HG03469 (cell line): ENCODE measurements at regions not wholly inside any gene's neighbourhood (a gene's known extent, or its start where the extent isn't known, plus 50 kb on each side); places are given as distances from the start of the nearest gene placed in this dataset.

Experiments used
- ATAC-seq: cut with Tn5 transposase; IDR thresholded peaks from one replicate; pipeline ENCODE4 v1.9.1; 2021; ENCODE audit warnings: mild to moderate bottlenecking, moderate library complexity, moderate number of reproducible peaks; ENCODE audit not compliant: unreplicated experiment

DNA sequence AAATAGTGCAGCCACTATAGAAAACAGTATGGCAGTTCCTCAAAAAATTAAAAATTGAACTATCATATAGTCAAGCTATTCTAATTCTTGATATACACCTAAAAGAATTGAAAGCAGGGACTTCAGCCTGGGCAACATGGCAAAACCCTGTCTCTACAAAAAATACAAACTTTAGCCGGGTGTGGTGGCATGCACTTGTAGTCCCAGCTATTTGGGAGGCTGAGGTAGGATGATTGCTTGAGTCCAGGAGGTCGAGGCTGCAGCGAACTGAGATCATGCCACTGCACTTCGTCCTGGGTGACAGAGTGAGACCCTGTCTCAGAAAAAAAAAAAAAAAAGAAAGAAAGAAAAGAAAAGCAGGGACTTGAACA lies 64.0 kb upstream of the FOXN2 start:
- ATAC-seq: no peak

DNA sequence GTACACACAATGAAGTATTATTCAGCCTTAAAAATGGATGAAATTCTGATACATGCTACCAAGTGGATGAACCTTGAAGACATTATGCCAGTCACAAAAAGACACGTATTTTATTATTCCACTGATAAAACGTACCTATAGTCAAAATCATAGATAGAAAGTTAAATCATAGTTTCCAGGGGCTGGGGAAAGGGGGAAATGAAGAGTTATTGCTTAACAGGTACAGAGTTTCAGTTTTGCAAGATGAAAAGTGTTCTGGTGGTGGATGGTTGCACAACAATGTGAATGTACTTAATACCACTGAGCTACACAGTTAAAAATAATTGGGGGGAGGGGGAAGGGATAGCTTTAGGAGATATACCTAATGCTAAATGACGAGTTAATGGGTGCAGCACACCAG lies 63.5 kb upstream of the FOXN2 start:
- no peak for ATAC-seq

GRCh38 chr2:48251437-48252148 lies 62.9 kb upstream of the FOXN2 start:
- ATAC-seq: no peak

GRCh38 chr2:48253301-48253700 lies 61.2 kb upstream of the FOXN2 start:
- ATAC-seq: no peak

DNA sequence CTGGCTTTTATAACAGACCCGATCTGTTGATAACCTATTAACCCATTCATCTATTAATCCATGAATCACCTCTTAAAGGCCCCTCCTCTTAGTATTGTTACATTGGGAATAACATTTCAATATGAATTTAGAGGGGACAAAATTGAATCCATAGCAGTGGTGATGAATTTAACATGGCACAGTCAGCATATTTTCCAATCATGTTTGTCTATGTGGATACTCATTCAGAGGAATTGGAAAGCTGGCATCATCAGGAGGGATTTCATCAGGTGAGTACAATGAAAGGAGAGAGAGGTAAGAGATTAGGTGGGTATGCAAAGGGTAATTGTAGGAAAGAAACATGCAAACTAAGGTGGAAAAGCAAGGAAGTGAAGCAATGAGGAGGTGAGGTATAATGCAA lies 59.6 kb upstream of the FOXN2 start:
- ATAC-seq: no peak

DNA sequence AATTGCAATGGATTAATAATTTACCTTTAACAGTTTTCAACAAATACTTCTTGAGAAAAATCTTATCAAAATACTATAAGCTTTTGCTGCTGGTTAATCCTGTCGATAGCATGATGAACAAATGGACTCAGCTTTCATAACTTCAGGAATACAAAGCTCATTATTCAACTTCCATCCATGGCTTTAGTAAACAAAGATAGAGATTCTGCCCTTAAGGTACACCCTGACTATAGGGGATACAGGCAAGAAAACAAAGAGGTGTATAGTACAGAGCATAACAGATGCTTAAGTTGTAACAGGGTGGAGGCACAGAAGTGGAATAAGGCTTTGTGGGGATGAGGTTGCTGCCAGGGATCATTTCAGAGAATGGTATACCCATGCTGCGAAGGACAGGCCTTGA lies 57.0 kb upstream of the FOXN2 start:
- no peak for ATAC-seq

DNA sequence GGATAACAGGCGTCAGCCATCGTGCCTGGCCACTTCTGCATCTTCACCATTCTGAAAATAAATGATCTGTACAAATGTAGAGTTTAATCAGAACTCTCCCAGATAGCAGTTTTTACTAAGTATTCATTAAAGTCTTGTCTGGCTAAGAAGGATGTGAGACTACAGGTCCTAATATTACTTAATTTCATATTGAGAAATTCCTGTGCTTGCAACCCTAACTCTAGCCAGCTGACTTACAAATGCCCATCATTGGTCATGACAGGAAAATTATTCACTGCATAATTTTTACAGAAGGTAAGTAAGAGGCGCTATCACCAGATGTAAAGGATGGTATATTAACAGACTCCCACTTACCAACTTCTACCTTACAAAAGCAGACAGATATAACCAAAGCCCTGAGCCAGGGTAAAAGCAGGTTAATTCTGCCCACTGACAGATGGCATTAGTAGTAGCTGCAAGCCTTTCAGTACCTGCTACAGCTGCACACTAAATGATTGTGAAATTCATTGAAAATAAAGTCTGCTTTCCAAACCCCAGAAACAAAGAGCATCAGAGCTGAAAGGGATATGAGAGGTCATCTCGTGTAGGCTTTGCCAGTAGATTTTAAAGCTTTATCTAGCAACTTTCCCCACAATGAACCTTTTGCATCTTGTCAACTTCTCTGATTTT lies 55.9 kb upstream of the FOXN2 start:
- ATAC-seq: no peak

DNA sequence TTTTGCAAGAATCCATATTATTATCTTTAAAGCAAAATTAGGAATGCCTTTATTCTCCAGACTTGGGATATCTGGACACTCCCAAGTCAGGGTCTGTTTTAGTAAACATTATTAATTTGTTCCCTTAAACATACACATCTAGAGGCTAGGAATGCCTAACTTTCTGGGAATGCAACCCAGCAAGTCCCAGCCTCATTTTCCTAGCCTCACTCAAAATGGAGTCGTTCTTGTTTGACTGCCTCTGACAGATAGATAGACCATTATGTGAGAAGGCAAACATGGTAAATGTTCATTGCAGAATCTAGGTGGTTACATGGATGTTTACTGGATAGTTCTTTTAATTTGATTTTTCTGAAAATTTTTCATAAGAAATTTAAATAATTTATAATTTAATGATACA lies 54.7 kb upstream of the FOXN2 start:
- ATAC-seq: no peak

GRCh38 chr2:48264627-48265026 lies 49.9 kb upstream of the FOXN2 start:
- no peak for ATAC-seq
